ENCODE measurements at regions not wholly inside any gene's neighbourhood (a gene's known extent, or its start where the extent isn't known, plus 50 kb on each side); places are given as distances from the start of the nearest gene placed in this dataset.
"Not testable (repeated sequence)": the region's sequence is repeated elsewhere in the genome, so short reads cannot be mapped to it uniquely, and the experiment has no call there.

- no peak for DNase-seq
Observed at GRCh38 chr4:152052451-152053057, 291.7 kb upstream of the GATB start.

GRCh38 chr4:152051332-152051731 is 290.5 kb upstream of the GATB start:
- not testable (repeated sequence) for DNase-seq

- no peak for DNase-seq
Observed at GRCh38 chr4:152050106-152050505, 289.3 kb upstream of the GATB start.

GRCh38 chr4:152047451-152047850 is 286.6 kb upstream of the GATB start:
- DNase-seq = no peak

- DNase-seq = peak; percentile 79
Observed at GRCh38 chr4:152045807-152046571, 285.2 kb upstream of the GATB start.

GRCh38 chr4:152045449-152045806 is 284.6 kb upstream of the GATB start:
- DNase-seq = no peak

GRCh38 chr4:152044331-152045036 is 283.7 kb upstream of the GATB start:
- DNase-seq = no peak

GRCh38 chr4:152041295-152041694 is 280.5 kb upstream of the GATB start:
- DNase-seq = no peak

- no peak for DNase-seq
Observed at GRCh38 chr4:152039691-152040090, 278.9 kb upstream of the GATB start.

GRCh38 chr4:152039023-152039481 is 278.2 kb upstream of the GATB start:
- no peak for DNase-seq

- DNase-seq = no peak
Observed at GRCh38 chr4:152038238-152038637, 277.4 kb upstream of the GATB start.

GRCh38 chr4:152037435-152037834 is 276.6 kb upstream of the GATB start:
- no peak for DNase-seq

GRCh38 chr4:152033621-152034020 is 272.8 kb upstream of the GATB start:
- DNase-seq = no peak

- DNase-seq = no peak
Observed at GRCh38 chr4:152032722-152033131, 271.9 kb upstream of the GATB start.

GRCh38 chr4:152029631-152030030 is 268.8 kb upstream of the GATB start:
- no peak for DNase-seq

GRCh38 chr4:152028131-152028530 is 267.3 kb upstream of the GATB start:
- no peak for DNase-seq

GRCh38 chr4:152024881-152025280 is 264.1 kb upstream of the GATB start:
- DNase-seq = no peak

GRCh38 chr4:152023674-152024073 is 262.9 kb upstream of the GATB start:
- no peak for DNase-seq

GRCh38 chr4:152022543-152022942 is 261.7 kb upstream of the GATB start:
- DNase-seq = no peak

- no peak for DNase-seq
Observed at GRCh38 chr4:152021788-152022438, 261.1 kb upstream of the GATB start.

- no peak for DNase-seq
Observed at GRCh38 chr4:152020073-152020472, 259.3 kb upstream of the GATB start.

- no peak for DNase-seq
Observed at GRCh38 chr4:152016303-152016620, 255.5 kb upstream of the GATB start.

- no peak for DNase-seq
Observed at GRCh38 chr4:152015597-152016302, 254.9 kb upstream of the GATB start.
